NCI-H2196 (cell line): ENCODE measurements at regions not wholly inside any gene's neighbourhood (a gene's known extent, or its start where the extent isn't known, plus 50 kb on each side); places are given as distances from the start of the nearest gene placed in this dataset.

Source experiments
- DNase-seq: peaks from one replicate; lab custom pipeline; 2025; ENCODE audit not compliant: unreplicated experiment; lab: John Stamatoyannopoulos, UW

DNA sequence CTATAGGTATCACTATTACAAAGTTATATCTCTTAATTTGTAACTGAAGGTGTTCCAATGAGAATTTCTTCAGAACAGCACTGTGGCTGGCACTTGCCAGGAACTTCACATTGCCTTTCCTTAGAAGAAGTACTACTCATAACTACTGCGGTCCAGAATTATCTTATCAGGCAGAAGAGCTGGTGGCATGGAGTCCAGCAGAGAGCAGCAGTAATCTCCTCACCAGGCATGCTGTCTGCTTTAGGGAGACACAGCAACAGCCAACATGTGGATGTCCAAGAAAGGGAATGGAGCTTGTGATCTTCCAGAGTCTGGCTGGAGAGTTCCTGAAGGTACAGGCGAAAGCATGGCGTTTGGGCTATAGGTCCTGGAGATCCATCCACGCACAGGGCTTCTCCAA, 919.7 kb upstream of the NR2F2 start:
- DNase-seq, result no peak

- no peak for DNase-seq
These were observed 913.9 kb upstream of the NR2F2 start for GRCh38 chr15:95416576-95416975.

GRCh38 chr15:95417761-95418160, 912.7 kb upstream of the NR2F2 start:
- DNase-seq, result no peak

GRCh38 chr15:95422255-95422654, 908.2 kb upstream of the NR2F2 start:
- no peak for DNase-seq

- DNase-seq, result no peak
These were observed 904.6 kb upstream of the NR2F2 start for GRCh38 chr15:95425859-95426258.

GRCh38 chr15:95429345-95429744, 901.2 kb upstream of the NR2F2 start:
- DNase-seq, result no peak

GRCh38 chr15:95431518-95431917, 899.0 kb upstream of the NR2F2 start:
- no peak for DNase-seq

DNA sequence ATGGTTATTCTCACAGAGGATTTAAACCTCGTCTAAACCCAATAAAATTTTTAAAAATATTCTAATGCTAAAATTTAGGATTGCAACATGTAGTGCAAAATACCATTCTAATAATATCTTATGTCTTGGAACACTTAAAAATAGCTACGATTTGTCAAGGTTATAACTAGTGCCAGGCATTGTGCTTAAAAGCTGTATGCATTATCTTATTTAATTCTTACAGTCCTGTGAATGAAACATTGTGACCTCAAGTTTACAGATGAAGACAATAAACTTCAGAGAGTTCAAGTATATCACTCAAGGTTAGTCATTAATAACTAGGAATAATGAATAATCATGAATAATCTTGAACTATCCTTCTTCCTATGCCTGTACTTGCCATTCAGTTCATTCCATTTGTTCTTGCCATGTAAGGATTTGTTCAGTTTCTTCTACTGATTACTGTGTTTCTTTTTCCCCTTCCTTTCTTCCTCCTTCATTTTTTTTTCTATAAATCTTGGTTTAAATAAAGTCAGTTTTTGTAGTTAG, 897.6 kb upstream of the NR2F2 start:
- DNase-seq, result no peak

- DNase-seq, result no peak
These were observed 890.6 kb upstream of the NR2F2 start for GRCh38 chr15:95439922-95440376.

DNA sequence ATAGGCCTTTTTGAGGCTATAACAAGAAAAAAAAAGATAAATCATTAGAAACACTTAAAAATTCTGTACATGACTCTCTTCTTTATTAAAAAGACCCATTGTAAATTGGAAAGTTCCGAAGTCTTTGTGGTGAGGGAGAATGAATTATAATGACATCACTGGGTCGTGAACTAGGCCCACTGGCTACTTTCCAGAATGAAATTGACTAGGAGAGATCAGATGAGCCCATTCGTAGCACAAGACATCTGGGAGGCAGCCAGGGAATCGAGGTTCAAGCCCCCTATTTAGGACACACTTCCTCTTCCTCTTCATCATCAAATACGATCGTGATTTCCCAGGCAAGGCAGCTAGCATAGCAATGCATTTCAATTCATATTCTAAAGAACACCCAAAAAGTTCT, 889.8 kb upstream of the NR2F2 start:
- no peak for DNase-seq

DNA sequence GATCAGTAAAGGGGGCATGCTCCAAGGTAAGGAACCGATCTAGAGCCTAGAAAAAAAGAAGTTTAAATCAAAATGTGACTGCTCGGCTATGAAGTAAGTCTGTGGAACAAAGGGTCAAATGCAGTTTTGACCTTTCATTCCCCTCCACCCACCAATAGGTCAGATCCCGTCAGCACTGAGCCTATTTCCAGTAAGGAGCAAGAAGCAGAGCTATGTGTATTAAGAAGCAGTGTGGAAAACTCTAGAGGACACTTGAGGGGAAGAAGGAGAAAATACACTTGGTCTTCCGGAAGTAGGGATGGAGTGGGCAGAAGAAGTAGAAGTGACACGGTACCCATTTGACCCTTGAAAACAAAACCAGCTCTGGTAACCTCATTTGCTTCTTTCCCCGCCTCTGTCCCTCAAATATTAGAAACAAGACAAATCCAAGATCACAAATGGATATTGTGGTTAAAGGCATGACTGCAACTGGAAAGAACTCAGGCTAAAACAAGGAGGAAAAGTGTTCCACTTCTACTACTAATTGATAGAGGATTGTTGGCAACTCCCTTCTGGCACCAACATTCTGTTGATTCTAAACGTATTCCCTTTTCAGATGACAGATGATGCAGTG, 888.3 kb upstream of the NR2F2 start:
- DNase-seq, result no peak

GRCh38 chr15:95444860-95445259, 885.6 kb upstream of the NR2F2 start:
- DNase-seq, result no peak

DNA sequence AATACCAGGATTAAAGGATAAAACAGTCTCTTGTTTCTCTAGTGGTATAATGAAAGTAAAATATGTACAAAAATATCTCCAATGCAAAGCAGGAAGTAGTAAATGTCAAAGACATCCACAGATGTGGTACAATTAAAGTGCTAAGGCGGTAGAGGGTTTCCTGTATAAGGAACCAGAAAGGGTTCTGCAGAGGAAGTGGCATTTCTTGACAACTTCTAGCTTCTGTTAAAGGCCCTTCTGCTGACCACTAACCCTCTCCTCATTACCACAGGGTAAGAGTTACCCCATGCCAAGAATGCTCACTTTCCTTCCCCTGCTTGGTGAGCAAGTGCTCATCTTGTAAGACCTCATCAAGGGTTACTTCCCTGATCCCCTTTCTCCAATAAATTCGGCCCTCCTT, 883.6 kb upstream of the NR2F2 start:
- no peak for DNase-seq

GRCh38 chr15:95447486-95447885, 883.0 kb upstream of the NR2F2 start:
- DNase-seq, result no peak

DNA sequence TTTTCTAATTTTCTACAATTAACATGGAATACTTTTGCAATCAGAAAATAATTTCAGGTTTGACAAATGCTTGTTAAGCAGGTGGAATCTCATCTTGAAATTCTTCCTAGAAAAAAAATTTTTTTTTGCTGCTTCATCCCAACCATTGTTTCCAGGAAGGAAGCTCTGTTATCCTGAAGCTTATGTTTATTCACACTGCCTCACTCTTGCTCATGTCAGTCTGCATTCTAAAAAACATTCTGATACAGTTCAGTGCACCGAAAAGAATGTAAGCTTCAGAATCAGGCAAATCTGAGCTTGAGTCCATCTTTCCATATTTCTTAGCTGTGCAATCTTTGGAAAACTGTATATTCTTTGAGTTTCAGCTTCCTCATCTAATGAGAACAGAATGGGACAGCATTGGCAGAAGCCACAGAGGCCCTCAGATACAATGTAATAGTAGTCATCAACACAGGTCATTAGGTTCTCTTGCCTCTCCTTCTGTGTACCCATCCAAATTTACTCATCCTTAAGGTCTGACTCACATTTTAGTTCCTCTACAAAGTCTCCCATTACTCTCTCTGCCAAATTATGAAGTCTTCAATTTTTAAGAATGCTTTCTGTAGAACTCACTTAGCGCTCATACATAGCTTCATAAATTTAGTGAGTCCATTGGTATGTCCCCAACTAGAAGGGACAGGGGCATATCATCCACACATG, 881.8 kb upstream of the NR2F2 start:
- no peak for DNase-seq

DNA sequence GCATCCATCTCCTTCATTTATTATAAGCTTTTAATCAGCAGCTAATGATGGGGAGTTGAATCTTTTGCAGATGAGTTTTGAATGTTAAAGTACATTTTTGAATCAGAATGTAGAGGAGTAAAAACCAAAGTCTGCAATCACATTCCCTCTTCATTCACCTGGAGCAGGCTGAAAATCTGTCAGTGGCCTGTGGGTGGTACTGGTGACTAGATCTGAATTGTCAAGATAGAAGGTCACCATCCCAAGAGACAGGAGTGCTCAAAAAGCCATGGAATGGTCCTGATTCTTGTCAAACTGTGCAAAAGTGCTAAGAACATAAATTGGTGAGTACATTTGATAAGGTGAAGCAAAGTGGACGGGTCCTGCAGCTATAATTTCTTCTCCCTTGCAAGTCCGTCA, 881.3 kb upstream of the NR2F2 start:
- no peak for DNase-seq

DNA sequence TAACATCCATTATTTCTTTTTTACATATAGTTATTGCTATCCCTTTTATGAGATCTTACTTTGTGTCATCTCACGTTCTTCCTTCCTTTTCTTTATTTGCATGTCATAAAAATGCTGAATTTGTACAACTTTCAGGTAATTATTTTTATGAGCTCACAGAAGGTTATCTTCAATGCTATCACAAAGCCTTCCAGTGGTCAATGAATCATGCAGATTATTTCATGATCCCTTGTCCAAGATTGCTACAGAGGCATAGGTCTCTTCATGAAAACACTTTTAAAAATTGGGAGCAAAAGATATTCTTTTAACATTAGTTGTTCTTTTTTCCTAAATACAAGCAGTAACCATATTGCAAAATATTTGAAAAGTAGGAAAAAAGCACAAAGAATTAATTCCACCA, 880.1 kb upstream of the NR2F2 start:
- no peak for DNase-seq

DNA sequence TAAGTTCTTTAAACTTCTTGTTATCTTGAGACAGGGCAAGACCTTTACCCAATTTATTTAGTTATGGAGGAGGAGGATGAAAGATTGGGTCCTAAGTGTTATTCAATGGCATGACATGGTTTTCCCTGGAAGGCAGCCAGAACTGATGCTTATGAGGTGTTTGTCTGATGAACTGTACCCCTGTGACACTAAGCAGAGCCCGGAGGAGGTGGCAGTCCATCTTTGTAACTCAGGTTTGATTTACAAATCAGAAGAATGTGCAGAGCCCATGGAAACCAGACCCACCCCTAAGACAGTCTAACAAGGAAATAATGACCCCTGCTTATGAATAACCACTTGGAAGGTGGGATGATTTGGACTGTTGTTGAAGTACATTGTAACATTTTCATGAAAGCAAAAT, 878.6 kb upstream of the NR2F2 start:
- DNase-seq, result no peak

- DNase-seq, result no peak
These were observed 875.9 kb upstream of the NR2F2 start for GRCh38 chr15:95454403-95455262.

DNA sequence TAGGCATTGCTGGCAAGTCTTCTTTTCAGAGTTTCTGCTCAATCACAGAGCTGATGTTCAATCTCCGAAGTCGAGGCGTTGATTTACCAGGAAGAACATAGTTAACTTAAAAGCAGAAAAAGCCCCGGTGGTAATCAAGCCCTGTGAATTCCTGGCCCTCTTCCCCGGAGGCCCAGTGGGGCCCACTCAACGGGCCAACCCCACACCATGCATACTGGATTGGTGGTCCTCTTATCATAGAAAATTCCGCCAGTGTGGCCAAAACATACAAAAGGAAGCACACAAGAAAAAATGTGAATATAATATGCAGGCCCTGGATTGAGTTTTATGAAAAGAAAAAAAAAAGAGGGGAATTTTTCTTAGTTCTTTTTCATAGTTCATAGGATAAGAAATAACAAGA, 873.0 kb upstream of the NR2F2 start:
- DNase-seq, result no peak

DNA sequence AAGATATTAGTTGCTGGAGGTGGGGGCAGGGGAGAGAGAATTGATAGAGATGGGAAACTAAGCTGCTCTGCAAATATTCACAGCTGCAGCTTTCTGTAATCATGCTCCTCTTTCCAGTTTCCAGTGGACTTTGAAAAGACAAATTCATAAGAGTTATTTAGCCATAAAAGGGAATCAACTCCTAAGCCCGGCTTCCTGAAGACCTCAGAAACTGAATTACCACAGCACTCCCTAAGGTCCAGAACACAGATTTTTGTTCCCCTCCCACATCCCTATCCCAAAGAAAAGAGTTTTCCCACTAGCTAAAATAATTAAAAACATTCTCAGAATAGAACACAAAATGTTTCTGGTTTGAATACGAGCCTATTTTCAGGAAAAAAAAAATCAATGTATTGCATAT, 871.8 kb upstream of the NR2F2 start:
- no peak for DNase-seq

GRCh38 chr15:95459273-95459672, 871.2 kb upstream of the NR2F2 start:
- no peak for DNase-seq
